HCT116 (cell line): ENCODE measurements at regions not wholly inside any gene's neighbourhood (a gene's known extent, or its start where the extent isn't known, plus 50 kb on each side); places are given as distances from the start of the nearest gene placed in this dataset.

ENCODE experiments used
- ATAC-seq: fragments of 200-7000 bp; cut with Tn5 transposase; 2 replicates; pipeline ENCODE4 v1.9.1; 2020; ENCODE audit warnings: mild to moderate bottlenecking, moderate library complexity
- BruUV-seq: library from RNA; stranded (reverse); fragments of 400-500 nt; replicated peaks from 2 replicates; lab custom pipeline; 2021; lab: Mats Ljungman, UMichigan
- CTCF ChIA-PET: fragments of 300-600 bp; sonication (Branson Sonifier 250); formaldehyde crosslinking; loops from one replicate; lab custom pipeline; 2021; ENCODE audit warnings: antibody characterized with exemption; lab: Charles Lee
- POLR2A ChIA-PET: fragments of 300-600, 350-600 bp; sonication (Branson Sonifier 250); formaldehyde crosslinking; loops from one replicate; lab custom pipeline; 2021; ENCODE audit warnings: antibody characterized with exemption; lab: Charles Lee
- RAD21 ChIA-PET, 2 experiments: fragments of 300-600 bp; sonication (Branson Sonifier 250); formaldehyde crosslinking; loops; one replicate each; lab custom pipeline; 2023; ENCODE audit warnings: low total read pairs in 2 of 2; ENCODE audit not compliant: uncharacterized antibody in 2 of 2, unreplicated experiment in 2 of 2, low non-redundant PET in 1 of 2; lab: Charles Lee
- DNase-seq: peaks from one replicate; pipeline ENCODE4 v3.0.0-alpha.2; 2010; ENCODE audit warnings: low read depth, low spot score
- H2AFZ ChIP-seq: fragments of 200-600 bp; shearing (Covaris generic), sonication (generic); 2 replicates; pipeline ENCODE4 v1.6.1; 2017; ENCODE audit warnings: low read depth, mixed run types, mixed read lengths, antibody characterized with exemption, low read length; ENCODE audit not compliant: poor library complexity, severe bottlenecking
- H3K27ac ChIP-seq: 2 replicates; pipeline ENCODE4 v1.5.1; 2012; ENCODE audit warnings: low read depth, low read length
- H3K27me3 ChIP-seq: fragments of 200-600 bp; sonication (generic); 2 replicates; pipeline ENCODE4 v1.6.1; 2016; ENCODE audit warnings: mixed run types, low read length, mixed read lengths; ENCODE audit not compliant: insufficient read depth
- H3K36me3 ChIP-seq, 2 experiments: fragments of 200-500 bp in 1 of 2; fragments of 200-600 bp in 1 of 2; sonication (Bioruptor generic) in 1 of 2; sonication (generic) in 1 of 2; 2 replicates each; pipeline versions ENCODE4 v1.5.1 to v1.6.1; 2014 to 2016; ENCODE audit warnings: low read length in 2 of 2, inconsistent platforms in 1 of 2, mixed read lengths in 1 of 2, mixed run types in 1 of 2; ENCODE audit not compliant: insufficient read depth in 2 of 2, control insufficient read depth in 1 of 2
- H3K4me1 ChIP-seq, 2 experiments: fragments of 200-600 bp in 1 of 2; sonication (generic) in 1 of 2; 2 replicates each; pipeline versions ENCODE4 v1.5.1 to v1.6.1; 2012 to 2017; ENCODE audit warnings: low read length in 2 of 2, inconsistent platforms in 1 of 2, mild to moderate bottlenecking in 1 of 2, mixed read lengths in 1 of 2, mixed run types in 1 of 2, moderate library complexity in 1 of 2; ENCODE audit not compliant: insufficient read depth in 2 of 2, control insufficient read depth in 1 of 2
- H3K4me2 ChIP-seq: fragments of 200-600 bp; sonication (generic); 2 replicates; pipeline ENCODE4 v1.6.1; 2017; ENCODE audit warnings: mixed run types, low read length, mixed read lengths
- H3K4me3 ChIP-seq, 2 experiments: fragments of 200-600 bp in 1 of 2; sonication (generic) in 1 of 2; replicated peaks in 1 of 2; 2 replicates each; pipeline ENCODE4 v1.5.1; 2011 to 2016; ENCODE audit warnings: low read length in 2 of 2, control low read depth in 1 of 2, low read depth in 1 of 2, mild to moderate bottlenecking in 1 of 2, mixed read lengths in 1 of 2, mixed run types in 1 of 2
- H3K79me2 ChIP-seq: fragments of 200-600 bp; sonication (generic); 2 replicates; pipeline ENCODE4 v1.6.1; 2017; ENCODE audit warnings: mild to moderate bottlenecking, mixed run types, low read length, moderate library complexity, mixed read lengths; ENCODE audit not compliant: insufficient read depth
- H3K9ac ChIP-seq: fragments of 200-600 bp; sonication (generic); 2 replicates; pipeline ENCODE4 v1.6.1; 2016; ENCODE audit warnings: low read length, mixed read lengths
- H3K9me2 ChIP-seq: fragments of 200-600 bp; sonication (generic), shearing (Covaris generic); 2 replicates; pipeline ENCODE4 v1.6.1; 2017; ENCODE audit warnings: mixed run types, mild to moderate bottlenecking, moderate library complexity; ENCODE audit not compliant: insufficient read depth
- H3K9me3 ChIP-seq, 2 experiments: fragments of 200-500 bp in 1 of 2; fragments of 200-600 bp in 1 of 2; sonication (Bioruptor generic) in 1 of 2; sonication (generic) in 1 of 2; 2 replicates each; pipeline ENCODE4 v1.6.1; 2014 to 2017; ENCODE audit warnings: low read length in 2 of 2, mixed read lengths in 2 of 2, inconsistent platforms in 1 of 2, low read depth in 1 of 2, mild to moderate bottlenecking in 1 of 2, mixed run types in 1 of 2, moderate library complexity in 1 of 2; ENCODE audit not compliant: control insufficient read depth in 1 of 2, insufficient read depth in 1 of 2
- H4K20me1 ChIP-seq: fragments of 200-600 bp; sonication (generic), shearing (Covaris generic); 2 replicates; pipeline ENCODE4 v1.6.1; 2017; ENCODE audit warnings: mixed run types, mild to moderate bottlenecking, moderate library complexity; ENCODE audit not compliant: insufficient read depth
- CBX3 ChIP-seq: IDR thresholded peaks from 2 replicates; pipeline ENCODE4 v1.6.1; 2012; ENCODE audit warnings: low read depth
- CEBPB ChIP-seq: IDR thresholded peaks from 2 replicates; pipeline ENCODE4 v1.6.1; 2012; ENCODE audit warnings: low read depth
- EGR1 ChIP-seq: IDR thresholded peaks from 2 replicates; pipeline ENCODE4 v1.6.1; 2012; ENCODE audit warnings: low read depth
- EZH2 ChIP-seq: fragments of 200-600 bp; sonication (generic); IDR thresholded peaks from 2 replicates; pipeline ENCODE4 v1.6.1; 2017; ENCODE audit warnings: antibody characterized with exemption, mixed run types
- EZH2phosphoT487 ChIP-seq: fragments of 200-600 bp; IDR thresholded peaks from 2 replicates; pipeline ENCODE4 v1.6.1; 2018; ENCODE audit warnings: antibody characterized with exemption, borderline replicate concordance
- FOSL1 ChIP-seq: IDR thresholded peaks from 2 replicates; pipeline ENCODE4 v1.6.1; 2012; ENCODE audit warnings: low read depth
- JUND ChIP-seq: IDR thresholded peaks from 2 replicates; pipeline ENCODE4 v1.6.1; 2012
- POLR2A ChIP-seq: IDR thresholded peaks from 2 replicates; pipeline ENCODE4 v1.7.0; 2011; ENCODE audit warnings: borderline replicate concordance; ENCODE audit not compliant: insufficient read depth, insufficient read length; ENCODE audit errors: extremely low read depth
- POLR2AphosphoS5 ChIP-seq: IDR thresholded peaks from 2 replicates; pipeline ENCODE4 v1.6.1; 2011; ENCODE audit warnings: mild to moderate bottlenecking, low read depth, low read length, moderate library complexity
- RAD21 ChIP-seq: IDR thresholded peaks from 2 replicates; pipeline ENCODE4 v1.6.1; 2012; ENCODE audit warnings: low read depth, mild to moderate bottlenecking
- SIN3A ChIP-seq: IDR thresholded peaks from 2 replicates; pipeline ENCODE4 v1.6.1; 2012; ENCODE audit warnings: low read depth
- SP1 ChIP-seq: IDR thresholded peaks from 2 replicates; pipeline ENCODE4 v1.6.1; 2012; ENCODE audit warnings: low read depth
- SRF ChIP-seq: IDR thresholded peaks from 2 replicates; pipeline ENCODE4 v1.6.1; 2012; ENCODE audit warnings: low read depth
- TCF7L2 ChIP-seq: IDR thresholded peaks from 2 replicates; pipeline ENCODE4 v1.7.0; 2011; ENCODE audit warnings: borderline replicate concordance, inconsistent platforms; ENCODE audit not compliant: insufficient read depth, insufficient read length; ENCODE audit errors: extremely low read depth
- ZFX ChIP-seq: fragments of 450-650 bp; IDR thresholded peaks from 2 replicates; pipeline ENCODE4 v1.6.1; 2017
- ZNF274 ChIP-seq: fragments of 200-500 bp; sonication (Bioruptor generic); IDR thresholded peaks from 2 replicates; pipeline ENCODE4 v1.6.1; 2014; ENCODE audit warnings: mild to moderate bottlenecking, low read depth, low read length, inconsistent platforms
- intact Hi-C: fragments of 100-400 bp; cut with micrococcal nuclease; formaldehyde crosslinking; loops from 2 replicates; pipeline ENCODE4 v1.10.0; 2022
- TF ChIP-seq, protein P1 (sequence below): IDR thresholded peaks from 2 replicates; pipeline ENCODE4 v1.6.1; 2012
- TF ChIP-seq, protein P2 (sequence below): IDR thresholded peaks from 2 replicates; pipeline ENCODE4 v1.6.1; 2012; ENCODE audit warnings: low read depth

DNA sequence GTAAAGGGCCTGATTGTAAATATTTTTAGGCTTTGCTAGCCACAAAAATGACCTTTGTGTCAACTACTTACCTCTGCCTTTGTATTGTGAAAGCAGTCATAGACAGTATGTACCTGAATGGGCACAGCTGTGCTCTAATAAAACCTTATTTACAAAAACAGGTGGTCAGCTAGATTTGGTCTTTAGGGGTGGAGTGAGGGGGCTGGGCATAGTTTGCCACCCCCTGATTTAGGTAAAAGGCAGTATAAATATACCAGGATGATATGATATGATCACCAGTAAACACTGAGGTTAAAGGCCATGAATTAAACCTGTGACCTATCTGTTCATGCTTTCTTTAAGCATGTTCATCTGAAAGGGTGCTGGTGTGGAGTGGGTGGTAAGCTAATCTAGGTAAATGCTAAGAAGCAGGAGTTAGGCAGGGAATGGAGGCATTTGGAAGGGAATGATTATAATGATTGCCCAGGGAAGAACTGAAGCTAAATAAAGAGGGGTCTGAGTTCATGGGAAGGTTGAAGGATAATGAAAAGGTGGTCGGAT lies 77.1 kb upstream of the BCAT1 start:
- intact Hi-C loops: no loop called here
- Histone ChIP-seq H4K20me1 (no peaks in the 10 kb centered on the region), H3K4me3 (no peak overlapping the region), H3K9ac (no peak overlapping the region), H3K9me2 (no peaks in the 10 kb centered on the region), H3K4me1 (no peaks in the 10 kb centered on the region), H3K4me2 (no peak overlapping the region), H3K36me3 (no peaks in the 10 kb centered on the region), H3K27me3 (no peaks in the 10 kb centered on the region), H2AFZ (no peak overlapping the region), H3K9me3 (no peaks in the 10 kb centered on the region), H3K79me2 (no peaks in the 10 kb centered on the region), H3K27ac (no peak overlapping the region)
- DNase-seq: no peak
- ATAC-seq: no peak
- no TSS peak for BruUV-seq
- CTCF ChIA-PET: no interaction called here
- TF ChIP-seq EGR1: no peak
- TF ChIP-seq POLR2AphosphoS5: no peak
- no peak for TF ChIP-seq POLR2A
- no peak for TF ChIP-seq SP1
- TF ChIP-seq CEBPB: no peak
- TF ChIP-seq ZFX: no peak
- no peak for TF ChIP-seq SRF
- no peak for TF ChIP-seq EZH2
- TF ChIP-seq, protein P1, sequence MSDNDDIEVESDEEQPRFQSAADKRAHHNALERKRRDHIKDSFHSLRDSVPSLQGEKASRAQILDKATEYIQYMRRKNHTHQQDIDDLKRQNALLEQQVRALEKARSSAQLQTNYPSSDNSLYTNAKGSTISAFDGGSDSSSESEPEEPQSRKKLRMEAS: no peak
- no peak for TF ChIP-seq FOSL1
- no peak for TF ChIP-seq EZH2phosphoT487
- TF ChIP-seq CBX3: no peak
- TF ChIP-seq TCF7L2: no peak
- TF ChIP-seq, protein P2, sequence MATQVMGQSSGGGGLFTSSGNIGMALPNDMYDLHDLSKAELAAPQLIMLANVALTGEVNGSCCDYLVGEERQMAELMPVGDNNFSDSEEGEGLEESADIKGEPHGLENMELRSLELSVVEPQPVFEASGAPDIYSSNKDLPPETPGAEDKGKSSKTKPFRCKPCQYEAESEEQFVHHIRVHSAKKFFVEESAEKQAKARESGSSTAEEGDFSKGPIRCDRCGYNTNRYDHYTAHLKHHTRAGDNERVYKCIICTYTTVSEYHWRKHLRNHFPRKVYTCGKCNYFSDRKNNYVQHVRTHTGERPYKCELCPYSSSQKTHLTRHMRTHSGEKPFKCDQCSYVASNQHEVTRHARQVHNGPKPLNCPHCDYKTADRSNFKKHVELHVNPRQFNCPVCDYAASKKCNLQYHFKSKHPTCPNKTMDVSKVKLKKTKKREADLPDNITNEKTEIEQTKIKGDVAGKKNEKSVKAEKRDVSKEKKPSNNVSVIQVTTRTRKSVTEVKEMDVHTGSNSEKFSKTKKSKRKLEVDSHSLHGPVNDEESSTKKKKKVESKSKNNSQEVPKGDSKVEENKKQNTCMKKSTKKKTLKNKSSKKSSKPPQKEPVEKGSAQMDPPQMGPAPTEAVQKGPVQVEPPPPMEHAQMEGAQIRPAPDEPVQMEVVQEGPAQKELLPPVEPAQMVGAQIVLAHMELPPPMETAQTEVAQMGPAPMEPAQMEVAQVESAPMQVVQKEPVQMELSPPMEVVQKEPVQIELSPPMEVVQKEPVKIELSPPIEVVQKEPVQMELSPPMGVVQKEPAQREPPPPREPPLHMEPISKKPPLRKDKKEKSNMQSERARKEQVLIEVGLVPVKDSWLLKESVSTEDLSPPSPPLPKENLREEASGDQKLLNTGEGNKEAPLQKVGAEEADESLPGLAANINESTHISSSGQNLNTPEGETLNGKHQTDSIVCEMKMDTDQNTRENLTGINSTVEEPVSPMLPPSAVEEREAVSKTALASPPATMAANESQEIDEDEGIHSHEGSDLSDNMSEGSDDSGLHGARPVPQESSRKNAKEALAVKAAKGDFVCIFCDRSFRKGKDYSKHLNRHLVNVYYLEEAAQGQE: no peak
- no peak for TF ChIP-seq JUND
- TF ChIP-seq SIN3A: no peak
- TF ChIP-seq ZNF274: no peak
- no peak for TF ChIP-seq RAD21
- RAD21 ChIA-PET: no interaction called here
- POLR2A ChIA-PET: no interaction called here
